ENCODE measurements at regions not wholly inside any gene's neighbourhood (a gene's known extent, or its start where the extent isn't known, plus 50 kb on each side); places are given as distances from the start of the nearest gene placed in this dataset.
"Not testable (repeated sequence)": the region's sequence is repeated elsewhere in the genome, so short reads cannot be mapped to it uniquely, and the experiment has no call there.

GRCh38 chr2:75381032-75381431, 179.7 kb downstream of the EVA1A start:
- no peak for DNase-seq

GRCh38 chr2:75379476-75380210, 180.3 kb upstream of the TACR1 start:
- DNase-seq = no peak

GRCh38 chr2:75375646-75376582, 176.6 kb upstream of the TACR1 start:
- DNase-seq = no peak

GRCh38 chr2:75374414-75374957, 175.2 kb upstream of the TACR1 start:
- not testable (repeated sequence) for DNase-seq

- no peak for DNase-seq
These were observed 168.1 kb upstream of the TACR1 start for GRCh38 chr2:75367401-75367800.

GRCh38 chr2:75361486-75361885, 162.2 kb upstream of the TACR1 start:
- DNase-seq = no peak

- no peak for DNase-seq
These were observed 161.6 kb upstream of the TACR1 start for GRCh38 chr2:75360945-75361344.

GRCh38 chr2:75356865-75357264, 157.5 kb upstream of the TACR1 start:
- no peak for DNase-seq

- DNase-seq = no peak
These were observed 153.8 kb upstream of the TACR1 start for GRCh38 chr2:75353131-75353530.

GRCh38 chr2:75348307-75348706, 149.0 kb upstream of the TACR1 start:
- no peak for DNase-seq

GRCh38 chr2:75344146-75344545, 144.8 kb upstream of the TACR1 start:
- DNase-seq = no peak

- no peak for DNase-seq
These were observed 143.3 kb upstream of the TACR1 start for GRCh38 chr2:75342504-75343175.

- no peak for DNase-seq
These were observed 141.2 kb upstream of the TACR1 start for GRCh38 chr2:75340560-75340959.

- no peak for DNase-seq
These were observed 139.1 kb upstream of the TACR1 start for GRCh38 chr2:75338461-75338860.

GRCh38 chr2:75337619-75338018, 138.3 kb upstream of the TACR1 start:
- DNase-seq = no peak

- DNase-seq = no peak
These were observed 137.7 kb upstream of the TACR1 start for GRCh38 chr2:75337016-75337415.

GRCh38 chr2:75336451-75336850, 137.1 kb upstream of the TACR1 start:
- no peak for DNase-seq

GRCh38 chr2:75334076-75334475, 134.8 kb upstream of the TACR1 start:
- no peak for DNase-seq

- DNase-seq = no peak
These were observed 134.3 kb upstream of the TACR1 start for GRCh38 chr2:75333646-75334045.

GRCh38 chr2:75328156-75328555, 128.8 kb upstream of the TACR1 start:
- DNase-seq = no peak

- no peak for DNase-seq
These were observed 128.0 kb upstream of the TACR1 start for GRCh38 chr2:75327334-75327733.

- no peak for DNase-seq
These were observed 127.3 kb upstream of the TACR1 start for GRCh38 chr2:75326645-75327044.

GRCh38 chr2:75325594-75325993, 126.3 kb upstream of the TACR1 start:
- DNase-seq = no peak

All from NCI-H2107 (cell line).